ENCODE measurements at regions not wholly inside any gene's neighbourhood (a gene's known extent, or its start where the extent isn't known, plus 50 kb on each side); places are given as distances from the start of the nearest gene placed in this dataset.

- TF ChIP-seq ZNF146 (CRISPR knock-in tag; IDR thresholded peaks at IDR 0.05; ENCODE audit: unreplicated experiment) (no peak), ZNF24 (IDR thresholded peaks at IDR 0.05) (no peak), SRSF1 (IDR thresholded peaks at IDR 0.05; ENCODE audit: low read depth, low read length) (no peak), ZNF280A (IDR thresholded peaks at IDR 0.05; ENCODE audit: low read depth, partially characterized antibody) (no peak), JUNB (CRISPR knock-in tag; conservative IDR thresholded peaks at IDR 0.05) (no peak), MEF2D (tag; conservative IDR thresholded peaks at IDR 0.05; ENCODE audit: low read depth) (no peak), PKNOX1 (IDR thresholded peaks at IDR 0.05) (peak; percentile 85), CSDE1 (IDR thresholded peaks at IDR 0.05) (no peak), ELK3 (CRISPR knock-in tag; IDR thresholded peaks at IDR 0.05) (no peak), ZNF140 (CRISPR knock-in tag; IDR thresholded peaks at IDR 0.05) (no peak), GTF2E2 (tag; IDR thresholded peaks at IDR 0.05) (no peak), TBL1XR1 (IDR thresholded peaks at IDR 0.05; ENCODE audit: low read length in 2 of 2) (no peak), NFXL1 (CRISPR knock-in tag; IDR thresholded peaks at IDR 0.05) (no peak), MAX (CRISPR knock-in tag; IDR thresholded peaks at IDR 0.05) (no peak), CBX5 (IDR thresholded peaks at IDR 0.05; ENCODE audit: borderline replicate concordance, low read depth) (no peak), GTF2A2 (tag; IDR thresholded peaks at IDR 0.05) (no peak), GABPB2 (CRISPR knock-in tag; conservative IDR thresholded peaks at IDR 0.05) (no peak), ZNF668 (CRISPR knock-in tag; IDR thresholded peaks at IDR 0.05) (no peak), AFF4 (CRISPR knock-in tag; IDR thresholded peaks at IDR 0.05) (no peak), MTA2 (IDR thresholded peaks at IDR 0.05; ENCODE audit: low read depth) (no peak), ZNF644 (tag; IDR thresholded peaks at IDR 0.05; ENCODE audit: low read depth) (no peak), ZNF354B (CRISPR knock-in tag; IDR thresholded peaks at IDR 0.05) (no peak), THRAP3 (IDR thresholded peaks at IDR 0.05; ENCODE audit: borderline replicate concordance) (no peak)
These were observed 169.4 kb upstream of the TAB2 start (continued) for GRCh38 chr6:149147938-149148718.
